PC-3 (cell line): ENCODE measurements at regions not wholly inside any gene's neighbourhood (a gene's known extent, or its start where the extent isn't known, plus 50 kb on each side); places are given as distances from the start of the nearest gene placed in this dataset.

ENCODE experiments used
- ATAC-seq: fragments of 200-7000 bp; cut with Tn5 transposase; 2 replicates; pipeline ENCODE4 v1.9.1; 2020; ENCODE audit warnings: mild to moderate bottlenecking, moderate library complexity
- BruUV-seq: library from RNA; stranded (reverse); fragments of 400-500 nt; replicated peaks from 2 replicates; lab custom pipeline; 2021; lab: Mats Ljungman, UMichigan
- CTCF ChIA-PET: fragments of 300-600 bp; sonication (Branson Sonifier 250); formaldehyde crosslinking; loops from one replicate; lab custom pipeline; 2022; ENCODE audit warnings: antibody characterized with exemption; lab: Charles Lee
- POLR2A ChIA-PET: fragments of 300-600 bp; sonication (Branson Sonifier 250); formaldehyde crosslinking; loops from one replicate; lab custom pipeline; 2022; ENCODE audit warnings: antibody characterized with exemption; ENCODE audit not compliant: unreplicated experiment; lab: Charles Lee
- DNase-seq: peaks from one replicate; pipeline ENCODE4 v3.0.0-alpha.2; 2015
- H2AFZ ChIP-seq: fragments of 300-600 bp; sonication (generic); 2 replicates; pipeline ENCODE4 v1.6.0; 2016; ENCODE audit warnings: antibody characterized with exemption, low read length
- H3F3A ChIP-seq: fragments of 300-600 bp; sonication (generic); one replicate; pipeline ENCODE4 v1.6.0; 2017; ENCODE audit warnings: antibody characterized with exemption, low read length, control low read depth, mild to moderate bottlenecking; ENCODE audit not compliant: unreplicated experiment
- H3K27ac ChIP-seq: fragments of 300-600 bp; sonication (generic); 2 replicates; pipeline ENCODE4 v1.5.1; 2016; ENCODE audit warnings: mild to moderate bottlenecking, low read length
- H3K27me3 ChIP-seq: fragments of 300-600 bp; sonication (generic); 2 replicates; pipeline ENCODE4 v1.6.1; 2016; ENCODE audit warnings: low read length, mixed read lengths
- H3K36me3 ChIP-seq: fragments of 300-600 bp; sonication (generic); 2 replicates; pipeline ENCODE4 v1.6.1; 2016; ENCODE audit warnings: low read depth, mixed run types, low read length, mixed read lengths
- H3K4me1 ChIP-seq: fragments of 300-600 bp; sonication (generic); 2 replicates; pipeline ENCODE4 v1.5.1; 2016; ENCODE audit warnings: low read length; ENCODE audit not compliant: insufficient read depth
- H3K4me2 ChIP-seq: fragments of 300-600 bp; sonication (generic); 2 replicates; pipeline ENCODE4 v1.6.0; 2016; ENCODE audit warnings: low read length
- H3K4me3 ChIP-seq: fragments of 300-600 bp; sonication (generic); 2 replicates; pipeline ENCODE4 v1.5.1; 2016; ENCODE audit warnings: mild to moderate bottlenecking, low read length, mixed read lengths
- H3K79me2 ChIP-seq: fragments of 300-600 bp; sonication (generic); 2 replicates; pipeline ENCODE4 v1.6.1; 2017; ENCODE audit warnings: low read length, mixed read lengths
- H3K9ac ChIP-seq: fragments of 300-600 bp; sonication (generic); 2 replicates; pipeline ENCODE4 v1.6.0; 2016; ENCODE audit warnings: mild to moderate bottlenecking, low read length
- H3K9me2 ChIP-seq: fragments of 300-600 bp; sonication (generic); replicated peaks from 2 replicates; pipeline ENCODE4 v1.6.1; 2016; ENCODE audit warnings: mixed run types, low read length, mixed read lengths
- H3K9me3 ChIP-seq: fragments of 300-600 bp; sonication (generic); 2 replicates; pipeline ENCODE4 v1.6.1; 2016; ENCODE audit warnings: low read length, mixed read lengths
- H4K20me1 ChIP-seq: fragments of 300-600 bp; sonication (generic); 2 replicates; pipeline ENCODE4 v1.6.1; 2016; ENCODE audit warnings: low read length, mixed read lengths
- CTCF ChIP-seq: fragments of 300-600 bp; sonication (generic); conservative IDR thresholded peaks from 2 replicates; pipeline ENCODE4 v1.5.1; 2017; ENCODE audit warnings: antibody characterized with exemption, low read depth, mild to moderate bottlenecking, low read length
- EZH2 ChIP-seq: fragments of 300-600 bp; sonication (generic); IDR thresholded peaks from one replicate; pipeline ENCODE4 v1.6.1; 2017; ENCODE audit warnings: antibody characterized with exemption, mild to moderate bottlenecking, low read length; ENCODE audit not compliant: unreplicated experiment
- EZH2phosphoT487 ChIP-seq: fragments of 300-600 bp; sonication (generic); IDR thresholded peaks from 2 replicates; pipeline ENCODE4 v1.6.1; 2018; ENCODE audit warnings: mild to moderate bottlenecking, antibody characterized with exemption, low read length, borderline replicate concordance
- intact Hi-C: fragments of 100-400 bp; cut with micrococcal nuclease; formaldehyde crosslinking; loops from 2 replicates; pipeline ENCODE4 v1.9.0; 2023

DNA sequence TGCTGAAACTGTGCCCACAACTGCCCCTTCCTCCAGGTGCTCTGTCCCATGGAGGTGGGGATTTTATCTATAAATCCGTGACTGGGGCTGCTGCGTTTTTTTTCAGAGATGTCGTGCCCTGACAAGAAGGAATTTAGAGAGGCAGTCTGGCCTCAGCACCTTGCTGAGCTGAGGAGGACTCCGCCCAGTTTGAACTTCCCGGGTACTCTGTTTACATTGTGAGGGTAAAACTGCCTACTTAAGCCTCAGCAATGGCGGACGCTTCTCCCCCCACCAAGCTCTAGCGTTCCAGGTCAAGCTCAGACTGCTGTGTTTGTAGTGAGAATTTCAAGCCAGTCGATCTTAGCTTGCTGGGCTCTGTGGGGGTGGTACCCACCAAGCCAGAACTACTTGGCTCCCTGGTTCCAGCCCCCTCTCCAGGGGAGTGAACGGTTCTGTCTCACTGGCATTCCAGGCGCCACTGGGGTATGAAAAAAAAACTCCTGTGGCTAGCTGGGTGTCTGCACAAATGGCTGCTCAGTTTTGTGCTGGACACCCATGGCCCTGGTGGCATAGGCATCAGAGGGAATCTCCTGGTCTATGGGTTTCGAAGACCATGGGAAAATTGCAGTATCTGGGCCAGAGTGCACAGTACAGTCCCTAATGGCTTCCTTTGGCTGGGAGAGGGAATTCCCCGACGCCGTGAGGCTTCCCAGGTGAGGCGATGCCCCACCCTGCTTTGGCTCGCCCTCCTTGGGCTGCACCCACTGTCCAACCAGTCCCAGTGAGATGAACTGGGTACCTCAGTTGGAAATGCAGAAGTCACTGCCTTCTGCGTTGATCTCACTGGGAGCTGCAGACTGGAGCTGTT lies 68.5 kb upstream of the SGO1 start:
- H2AFZ ChIP-seq = no peak overlapping the region
- H3K4me1 ChIP-seq = peaks cover 8% of the 10 kb centered on the region; the same call in 1 of the 2 replicates
- no peak overlapping the region for H3K9ac ChIP-seq
- H3K4me2 ChIP-seq = no peak overlapping the region
- H3K4me3 ChIP-seq = no peak overlapping the region
- no peak for ATAC-seq
- no peak for DNase-seq
- no peaks in the 10 kb centered on the region for H3K27me3 ChIP-seq
- no peaks in the 10 kb centered on the region for H3K36me3 ChIP-seq
- H3K9me2 ChIP-seq = no peaks in the 10 kb centered on the region
- intact Hi-C loops = no loop called here
- CTCF ChIA-PET = no interaction called here
- TF ChIP-seq EZH2phosphoT487 = no peak
- TF ChIP-seq CTCF = no peak
- no peak for TF ChIP-seq EZH2
- POLR2A ChIA-PET = no interaction called here
- H4K20me1 ChIP-seq = no peaks in the 10 kb centered on the region
- BruUV-seq = no TSS peak
- no peak overlapping the region for H3K27ac ChIP-seq
- H3K9me3 ChIP-seq = no peaks in the 10 kb centered on the region
- no peaks in the 10 kb centered on the region for H3F3A ChIP-seq
- no peaks in the 10 kb centered on the region for H3K79me2 ChIP-seq

DNA sequence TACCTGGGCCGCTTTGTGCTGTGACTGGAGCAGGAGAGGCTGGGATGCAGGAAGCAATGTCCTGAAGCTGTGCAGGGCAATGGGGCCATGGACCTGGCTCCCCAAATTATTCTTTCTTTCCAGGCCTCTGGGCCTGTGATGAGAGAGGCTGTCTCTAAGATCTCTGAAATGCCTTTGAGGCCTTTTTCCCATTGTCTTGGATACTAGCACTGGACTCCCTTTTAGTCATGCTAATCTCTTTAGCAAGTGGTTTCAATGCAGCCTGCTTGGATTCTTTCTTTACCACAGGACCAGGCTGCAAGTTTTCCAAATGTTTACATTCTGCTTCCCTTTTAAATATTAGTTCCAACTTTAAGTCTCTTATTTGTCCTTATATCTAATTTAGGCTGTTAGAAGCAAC lies 64.8 kb upstream of the SGO1 start:
- no peaks in the 10 kb centered on the region for H3K27me3 ChIP-seq
- H3K4me2 ChIP-seq = no peak overlapping the region
- no peaks in the 10 kb centered on the region for H3K4me1 ChIP-seq
- no peaks in the 10 kb centered on the region for H3K79me2 ChIP-seq
- no peak overlapping the region for H2AFZ ChIP-seq
- TF ChIP-seq CTCF (no peak), EZH2phosphoT487 (no peak)
- ChIA-PET POLR2A (no interaction called here), CTCF (no interaction called here)
- no peaks in the 10 kb centered on the region for H3F3A ChIP-seq
- no peaks in the 10 kb centered on the region for H3K9me3 ChIP-seq
- no peaks in the 10 kb centered on the region for H3K36me3 ChIP-seq
- H3K27ac ChIP-seq = no peak overlapping the region
- ATAC-seq (no peak), DNase-seq (no peak)
- H3K9me2 ChIP-seq = 0 out of 2 replicates have a peak, but pooled peaks cover 3% of the 10 kb centered on the region
- no peaks in the 10 kb centered on the region for H4K20me1 ChIP-seq
- H3K4me3 ChIP-seq = no peak overlapping the region
- BruUV-seq = no TSS peak
- intact Hi-C loops = no loop called here
- no peak overlapping the region for H3K9ac ChIP-seq

- no peak overlapping the region for H3K9ac ChIP-seq
- H3F3A ChIP-seq = no peaks in the 10 kb centered on the region
- no TSS peak for BruUV-seq
- DNase-seq (no peak), ATAC-seq (no peak)
- H3K27me3 ChIP-seq = no peaks in the 10 kb centered on the region
- no peaks in the 10 kb centered on the region for H3K4me1 ChIP-seq
- no peak overlapping the region for H3K27ac ChIP-seq
- H3K36me3 ChIP-seq = no peaks in the 10 kb centered on the region
- POLR2A ChIA-PET = no interaction called here
- intact Hi-C loops = no loop called here
- H4K20me1 ChIP-seq = no peaks in the 10 kb centered on the region
- H3K79me2 ChIP-seq = no peaks in the 10 kb centered on the region
- 0 out of 2 replicates have a peak, but pooled peaks cover 3% of the 10 kb centered on the region for H3K9me2 ChIP-seq
- no peaks in the 10 kb centered on the region for H3K9me3 ChIP-seq
- TF ChIP-seq CTCF (no peak), EZH2 (no peak), EZH2phosphoT487 (no peak)
- H3K4me2 ChIP-seq = no peak overlapping the region
- CTCF ChIA-PET = no interaction called here
- H3K4me3 ChIP-seq = no peak overlapping the region
- no peak overlapping the region for H2AFZ ChIP-seq
Observed at GRCh38 chr3:20250314-20250713, 64.3 kb upstream of the SGO1 start.
